Activated CD4-positive, alpha-beta T cell treated with anti-CD3 and anti-CD28 coated beads, Interleukin-2, amount 50 U/mL, for 1 hour (primary cell): ENCODE measurements at regions not wholly inside any gene's neighbourhood (a gene's known extent, or its start where the extent isn't known, plus 50 kb on each side); places are given as distances from the start of the nearest gene placed in this dataset.
"Not testable (repeated sequence)": the region's sequence is repeated elsewhere in the genome, so short reads cannot be mapped to it uniquely, and the experiment has no call there.

Source experiments
- DNase-seq: peaks from one replicate; pipeline ENCODE4 v3.0.0-alpha.2; 2020

GRCh38 chr3:28039829-28040228, 201.6 kb upstream of the CMC1 start:
- DNase-seq = no peak

- DNase-seq = no peak
Observed at GRCh38 chr3:28042095-28042635, 199.3 kb upstream of the CMC1 start.

GRCh38 chr3:28042707-28043106, 198.7 kb upstream of the CMC1 start:
- DNase-seq = no peak

GRCh38 chr3:28050120-28050519, 191.3 kb upstream of the CMC1 start:
- DNase-seq = no peak

DNA sequence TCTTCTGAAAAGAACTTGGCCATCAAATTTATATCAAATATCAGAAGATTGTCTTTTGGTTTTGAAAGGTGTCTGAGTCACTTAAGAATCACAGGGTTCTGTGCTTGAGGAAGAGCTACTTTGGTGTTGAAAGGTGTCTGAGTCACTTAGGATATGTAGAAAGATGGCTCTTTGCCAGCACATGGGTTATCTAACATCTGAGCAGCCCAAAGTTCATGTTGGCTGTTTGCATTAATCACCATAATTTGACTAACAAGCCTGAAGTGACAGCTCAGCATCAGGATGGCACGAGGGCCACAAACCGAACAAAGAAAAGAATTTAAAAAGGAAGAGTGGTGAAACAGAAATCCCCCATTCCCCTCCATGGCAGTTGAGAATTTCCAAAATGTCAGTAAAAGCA, 190.5 kb upstream of the CMC1 start:
- no peak for DNase-seq

- no peak for DNase-seq
Observed at GRCh38 chr3:28053759-28054158, 187.7 kb upstream of the CMC1 start.

DNA sequence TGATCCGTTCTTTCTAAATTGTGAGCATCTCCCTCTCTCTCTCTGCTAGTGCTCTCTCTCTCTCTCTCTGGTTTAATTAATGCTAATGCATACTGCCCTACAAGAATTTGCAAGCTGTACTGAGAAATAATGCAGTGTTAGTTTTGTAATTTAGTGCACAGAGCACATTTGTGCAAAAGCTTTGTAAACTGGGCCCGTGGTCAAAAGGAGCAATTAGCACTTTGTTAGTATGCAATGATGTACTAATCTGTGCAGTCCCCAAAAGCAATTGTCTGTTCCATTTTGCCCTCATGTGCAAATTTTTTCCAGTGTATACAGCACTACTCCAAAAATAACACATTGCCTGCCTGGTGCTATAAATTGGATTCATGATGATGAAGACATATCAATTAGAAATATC, 184.6 kb upstream of the CMC1 start:
- no peak for DNase-seq

GRCh38 chr3:28057539-28057938, 183.9 kb upstream of the CMC1 start:
- no peak for DNase-seq

DNA sequence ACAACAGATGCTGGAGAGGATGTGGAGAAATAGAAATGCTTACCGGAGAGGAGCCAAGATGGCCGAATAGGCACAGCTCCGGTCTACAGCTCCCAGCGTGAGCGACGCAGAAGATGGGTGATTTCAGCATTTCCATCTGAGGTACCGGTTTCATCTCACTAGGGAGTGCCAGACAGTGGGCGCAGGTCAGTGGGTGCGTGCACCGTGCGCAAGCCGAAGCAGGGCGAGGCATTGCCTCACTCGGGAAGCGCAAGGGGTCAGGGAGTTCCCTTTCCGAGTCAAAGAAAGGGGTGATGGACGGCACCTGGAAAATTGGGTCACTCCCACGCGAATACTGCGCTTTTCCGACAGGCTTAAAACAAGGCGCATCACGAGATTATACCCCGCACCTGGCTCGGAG, 182.2 kb upstream of the CMC1 start:
- DNase-seq = not testable (repeated sequence)

GRCh38 chr3:28066020-28066419, 175.4 kb upstream of the CMC1 start:
- DNase-seq = no peak

GRCh38 chr3:28067014-28067413, 174.4 kb upstream of the CMC1 start:
- no peak for DNase-seq

DNA sequence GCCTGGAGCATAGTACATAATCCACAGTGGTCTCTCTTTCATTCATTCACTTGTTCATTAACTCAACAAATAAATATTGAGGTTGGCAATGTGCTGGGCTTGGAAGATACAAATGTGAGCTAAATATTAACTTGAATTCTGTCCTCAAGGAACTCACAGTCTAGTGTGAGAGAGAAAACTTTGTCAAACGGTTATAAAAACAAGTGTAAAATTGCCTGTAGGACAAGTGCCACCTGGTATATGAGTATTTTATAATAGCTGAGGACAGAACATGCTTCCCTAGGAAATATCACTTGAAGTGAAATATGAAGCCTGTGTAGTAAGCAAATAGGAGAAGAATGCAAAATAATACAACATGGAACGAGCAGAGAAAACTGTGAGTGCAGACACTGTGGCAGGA, 173.1 kb upstream of the CMC1 start:
- DNase-seq = no peak

- no peak for DNase-seq
Observed at GRCh38 chr3:28069438-28069837, 172.0 kb upstream of the CMC1 start.

GRCh38 chr3:28076246-28076645, 165.2 kb upstream of the CMC1 start:
- DNase-seq = no peak

- no peak for DNase-seq
Observed at GRCh38 chr3:28077572-28077971, 163.8 kb upstream of the CMC1 start.

DNA sequence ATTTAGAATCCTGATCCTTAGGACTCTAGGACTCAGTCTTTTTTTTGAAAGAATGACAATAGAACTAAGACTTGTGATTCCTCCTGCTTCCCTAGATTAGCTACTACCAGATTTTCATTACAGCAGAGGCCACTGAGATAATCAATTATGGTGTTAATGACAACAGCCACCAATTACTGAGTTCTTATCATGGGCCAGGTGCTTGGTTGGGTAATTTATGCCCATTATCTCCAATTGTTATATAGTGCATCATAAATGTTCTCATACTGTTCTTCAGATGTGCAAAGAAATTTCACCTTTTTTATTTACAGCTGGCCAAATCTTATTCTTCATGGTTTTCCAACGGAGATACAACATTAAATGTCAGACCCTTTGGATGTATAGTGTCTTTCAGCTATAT, 162.9 kb upstream of the CMC1 start:
- no peak for DNase-seq

- DNase-seq = no peak
Observed at GRCh38 chr3:28080716-28081115, 160.7 kb upstream of the CMC1 start.

DNA sequence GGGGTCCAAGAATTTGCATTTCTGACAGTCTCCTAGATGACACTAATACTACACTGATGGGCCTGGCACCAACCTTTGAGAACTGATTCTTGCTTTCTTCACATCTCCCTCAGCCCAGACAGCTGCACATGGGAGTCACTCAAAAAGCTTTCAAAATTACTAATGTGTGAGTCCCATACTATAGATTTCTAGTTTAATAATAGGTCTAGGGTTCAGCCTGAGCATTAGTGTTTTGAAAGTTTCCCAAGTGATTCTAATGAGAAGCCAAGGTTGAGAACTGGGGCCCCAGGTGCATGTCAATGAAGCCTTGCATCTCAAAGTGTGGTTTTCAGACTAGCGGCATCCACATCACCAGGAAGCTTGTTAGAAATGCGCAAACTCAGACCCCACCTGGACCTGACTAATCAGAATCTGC, 159.9 kb upstream of the CMC1 start:
- no peak for DNase-seq

GRCh38 chr3:28087591-28087990, 153.8 kb upstream of the CMC1 start:
- no peak for DNase-seq

DNA sequence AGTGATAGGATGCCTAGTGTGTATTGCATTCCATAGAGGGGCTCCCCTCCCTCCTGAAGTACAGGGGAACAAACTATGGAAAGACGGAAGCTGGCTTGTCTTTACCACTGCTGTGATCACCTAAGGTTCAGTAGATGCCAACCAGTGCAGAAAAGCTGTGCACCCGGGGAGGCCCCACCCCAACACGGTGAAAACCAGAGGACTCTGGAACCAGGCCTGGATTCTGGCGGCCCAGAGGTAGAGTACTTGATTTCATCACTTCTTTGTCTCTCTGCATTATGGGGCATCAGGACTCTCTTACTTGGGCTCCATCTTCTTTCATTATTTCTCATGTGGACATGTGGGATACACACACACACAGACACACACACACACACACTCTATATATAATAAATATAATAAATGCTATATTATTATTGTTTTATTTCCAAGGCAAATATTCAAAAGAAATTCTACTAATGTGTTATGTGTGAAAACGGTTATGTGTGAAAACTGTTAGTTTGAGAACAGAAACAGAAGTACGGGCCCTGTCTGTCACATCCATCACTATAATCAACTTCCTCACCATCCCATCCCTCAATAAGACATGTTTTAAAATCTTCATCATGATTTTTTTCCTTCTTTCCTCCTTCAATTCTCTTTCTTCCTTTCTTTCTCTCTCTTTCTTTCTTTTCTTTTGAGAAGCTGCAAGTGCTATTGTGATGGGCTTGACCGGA, 152.4 kb upstream of the CMC1 start:
- no peak for DNase-seq

DNA sequence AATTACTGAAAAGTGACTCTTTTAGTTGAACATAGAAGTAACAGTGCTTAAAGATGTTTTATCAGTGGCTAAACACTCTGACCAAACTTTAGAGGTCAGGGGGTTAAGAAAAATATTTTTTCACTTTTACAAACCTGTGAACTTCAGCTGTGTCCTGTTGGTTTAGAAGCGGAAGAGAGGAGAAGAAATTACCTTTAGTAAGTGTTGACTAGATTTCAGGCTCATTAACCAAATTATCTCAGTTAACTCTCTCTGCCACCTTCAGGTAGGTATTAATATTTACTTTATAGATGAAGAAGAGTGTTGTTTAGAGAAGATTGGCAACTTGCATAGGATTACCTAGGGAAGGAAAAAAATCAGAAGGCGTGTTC, 151.9 kb upstream of the CMC1 start:
- DNase-seq = no peak

DNA sequence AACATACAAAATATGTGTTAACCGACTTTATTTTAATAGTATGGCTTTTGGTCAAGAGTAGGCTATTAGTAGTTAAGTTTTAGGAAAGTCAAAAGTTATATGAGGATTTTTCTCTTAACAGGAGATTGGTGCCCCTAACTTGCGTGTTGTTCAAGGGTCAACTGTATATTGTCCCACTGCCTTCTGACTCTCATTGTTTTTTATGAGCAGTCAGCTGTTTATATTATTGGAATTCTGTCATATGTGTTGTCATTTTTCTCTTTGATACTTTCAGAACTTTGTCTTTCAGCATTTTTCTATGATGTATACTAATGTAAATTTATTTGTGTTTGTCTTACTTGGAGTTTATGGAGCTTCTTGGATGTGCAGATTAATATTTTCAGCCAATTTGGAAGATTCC, 142.1 kb upstream of the CMC1 start:
- DNase-seq = no peak

- DNase-seq = no peak
Observed at GRCh38 chr3:28101705-28102104, 139.7 kb upstream of the CMC1 start.

DNA sequence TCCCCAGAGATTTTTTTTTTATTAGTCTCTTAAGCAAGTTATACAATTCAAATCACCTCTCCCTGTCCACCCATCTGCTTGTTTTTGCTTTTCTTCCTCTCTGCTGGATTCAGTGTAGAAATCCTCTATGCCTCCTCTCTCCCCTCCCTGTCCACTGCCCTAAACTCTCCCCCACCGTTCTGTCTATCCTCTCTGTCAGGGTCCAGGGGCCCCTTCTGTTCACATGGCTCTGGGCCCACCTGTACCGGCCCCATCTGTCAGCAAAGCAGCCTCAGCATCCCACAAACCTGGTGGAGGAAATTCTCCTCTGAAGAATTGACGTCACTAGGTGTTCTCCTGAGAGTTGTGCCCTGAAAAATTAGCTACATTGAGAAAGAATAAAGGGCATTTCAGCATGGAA, 137.6 kb upstream of the CMC1 start:
- DNase-seq = no peak

GRCh38 chr3:28104896-28105534, 136.4 kb upstream of the CMC1 start:
- DNase-seq = no peak
